ENCODE measurements at regions not wholly inside any gene's neighbourhood (a gene's known extent, or its start where the extent isn't known, plus 50 kb on each side); places are given as distances from the start of the nearest gene placed in this dataset.

GRCh38 chr5:125992050-125992449, 431.2 kb upstream of the GRAMD2B start:
- no peak for TF ChIP-seq ZNF274 (IDR thresholded peaks at IDR 0.05; ENCODE audit: low read depth, low read length)
- TF ChIP-seq SUZ12 (IDR thresholded peaks at IDR 0.05; ENCODE audit: extremely low read depth, insufficient read depth, insufficient read length), result no peak
